HepG2 (cell line): ENCODE measurements at regions not wholly inside any gene's neighbourhood (a gene's known extent, or its start where the extent isn't known, plus 50 kb on each side); places are given as distances from the start of the nearest gene placed in this dataset.

Experiments
- BCL3 ChIP-seq: sonication (generic); formaldehyde crosslinking; IDR thresholded peaks from 2 replicates; pipeline ENCODE4 v1.5.1; 2020; ENCODE audit warnings: mild to moderate bottlenecking, missing genetic modification reagents, moderate library complexity
- DNMT3B ChIP-seq: conservative IDR thresholded peaks from 2 replicates; pipeline ENCODE4 v1.6.1; 2016; ENCODE audit warnings: missing biosample characterization, control low read depth
- HDAC2 ChIP-seq: sonication (generic); formaldehyde crosslinking; IDR thresholded peaks from 2 replicates; pipeline ENCODE4 v1.4.0; 2020; ENCODE audit warnings: missing genetic modification reagents
- MAX ChIP-seq: IDR thresholded peaks from 2 replicates; pipeline ENCODE4 v1.6.1; 2012; ENCODE audit warnings: inconsistent platforms
- POLR2A ChIP-seq, 2 experiments: IDR thresholded peaks; 2 replicates each; pipeline ENCODE4 v1.6.1; 2011; ENCODE audit warnings: low read depth in 2 of 2, low read length in 2 of 2, mild to moderate bottlenecking in 1 of 2, moderate library complexity in 1 of 2; ENCODE audit not compliant: insufficient read depth in 1 of 2
- SP1 ChIP-seq, 2 experiments: fragments of 450-650 bp in 1 of 2; sonication (generic) in 1 of 2; formaldehyde crosslinking in 1 of 2; IDR thresholded peaks; 2 replicates each; pipeline versions ENCODE4 v1.4.0 to v1.6.1; 2016 to 2020; ENCODE audit warnings: missing genetic modification reagents in 1 of 2
- STAT6 ChIP-seq: sonication (generic); formaldehyde crosslinking; IDR thresholded peaks from 2 replicates; pipeline ENCODE4 v1.4.0; 2020; ENCODE audit warnings: missing genetic modification reagents, mild to moderate bottlenecking, borderline replicate concordance
- ZC3H4 ChIP-seq: sonication (generic); formaldehyde crosslinking; IDR thresholded peaks from 2 replicates; pipeline ENCODE4 v1.4.0; 2020; ENCODE audit warnings: missing genetic modification reagents, borderline replicate concordance
- ZMYM2 ChIP-seq: sonication (generic); formaldehyde crosslinking; IDR thresholded peaks from 2 replicates; pipeline ENCODE4 v1.8.0; 2022; ENCODE audit warnings: mild to moderate bottlenecking, missing genetic modification reagents
- ZNF850 ChIP-seq: sonication (generic); formaldehyde crosslinking; conservative IDR thresholded peaks from 2 replicates; pipeline ENCODE4 v1.9.0; 2021; ENCODE audit warnings: mild to moderate bottlenecking, missing genetic modification reagents

GRCh38 chr1:48093696-48094528, 96.7 kb upstream of the TRABD2B start:
- no peak for TF ChIP-seq ZMYM2 (CRISPR knock-in tag)
- TF ChIP-seq DNMT3B, result no peak
- no peak for TF ChIP-seq SP1 (IDR thresholded peaks at IDR 0.05)
- no peak for TF ChIP-seq SP1 (CRISPR knock-in tag; IDR thresholded peaks at IDR 0.05)
- TF ChIP-seq ZNF850 (CRISPR knock-in tag), result no peak
- TF ChIP-seq BCL3, result no peak
- TF ChIP-seq ZC3H4 (CRISPR knock-in tag), result no peak
- no peak for TF ChIP-seq MAX
- no peak for TF ChIP-seq HDAC2 (CRISPR knock-in tag)
- no peak for TF ChIP-seq STAT6 (CRISPR knock-in tag)
- TF ChIP-seq POLR2A (IDR thresholded peaks at IDR 0.05; ENCODE audit: insufficient read depth in 1 of 2, low read depth in 2 of 2, low read length in 2 of 2), result no peak
